ENCODE measurements at regions not wholly inside any gene's neighbourhood (a gene's known extent, or its start where the extent isn't known, plus 50 kb on each side); places are given as distances from the start of the nearest gene placed in this dataset.
"Not testable (repeated sequence)": the region's sequence is repeated elsewhere in the genome, so short reads cannot be mapped to it uniquely, and the experiment has no call there.

- H3K9ac ChIP-seq (ENCODE audit: low read length in 2 of 2); H3K4me1 ChIP-seq (ENCODE audit: control insufficient read depth, insufficient read depth, low read length); H3K27me3 ChIP-seq (ENCODE audit: control insufficient read depth in 1 of 2, insufficient read depth in 2 of 2, low read length in 2 of 2); H3K27ac ChIP-seq (ENCODE audit: low read length); H3K36me3 ChIP-seq (ENCODE audit: control insufficient read depth in 2 of 2, insufficient read depth in 2 of 2, low read length in 2 of 2); H3K4me3 ChIP-seq (ENCODE audit: low read length in 2 of 2); H3K9me3 ChIP-seq (ENCODE audit: control insufficient read depth in 2 of 2, low read length in 2 of 2): not testable (repeated sequence)
Observed at GRCh38 chr1:168457296-168457695, 86.5 kb downstream of the XCL2 start.

- Histone ChIP-seq H3K9me3 (ENCODE audit: control insufficient read depth in 2 of 2, low read length in 2 of 2) (no peaks in the 10 kb centered on the region), H3K36me3 (ENCODE audit: control insufficient read depth in 2 of 2, insufficient read depth in 2 of 2, low read length in 2 of 2) (no peaks in the 10 kb centered on the region), H3K27ac (ENCODE audit: low read length) (no peak overlapping the region), H3K27me3 (ENCODE audit: control insufficient read depth in 1 of 2, insufficient read depth in 2 of 2, low read length in 2 of 2) (no peaks in the 10 kb centered on the region), H3K4me1 (ENCODE audit: control insufficient read depth, insufficient read depth, low read length) (no peaks in the 10 kb centered on the region), H3K4me3 (ENCODE audit: low read length in 2 of 2) (no peak overlapping the region), H3K9ac (ENCODE audit: low read length in 2 of 2) (no peak overlapping the region)
Observed at GRCh38 chr1:168455764-168456163, 88.0 kb downstream of the XCL2 start.

- no peak overlapping the region for H3K27ac ChIP-seq (ENCODE audit: low read length)
- no peaks in the 10 kb centered on the region for H3K9me3 ChIP-seq (ENCODE audit: control insufficient read depth in 2 of 2, low read length in 2 of 2)
- no peaks in the 10 kb centered on the region for H3K4me1 ChIP-seq (ENCODE audit: control insufficient read depth, insufficient read depth, low read length)
- no peak overlapping the region for H3K4me3 ChIP-seq (ENCODE audit: low read length in 2 of 2)
- no peak overlapping the region for H3K9ac ChIP-seq (ENCODE audit: low read length in 2 of 2)
- H3K36me3 ChIP-seq (ENCODE audit: control insufficient read depth in 2 of 2, insufficient read depth in 2 of 2, low read length in 2 of 2), result no peaks in the 10 kb centered on the region
- no peaks in the 10 kb centered on the region for H3K27me3 ChIP-seq (ENCODE audit: control insufficient read depth in 1 of 2, insufficient read depth in 2 of 2, low read length in 2 of 2)
Observed at GRCh38 chr1:168454211-168454815, 89.5 kb downstream of the XCL2 start.

- H3K9ac ChIP-seq (ENCODE audit: low read length in 2 of 2), result no peak overlapping the region
- no peaks in the 10 kb centered on the region for H3K27me3 ChIP-seq (ENCODE audit: control insufficient read depth in 1 of 2, insufficient read depth in 2 of 2, low read length in 2 of 2)
- no peak overlapping the region for H3K27ac ChIP-seq (ENCODE audit: low read length)
- no peaks in the 10 kb centered on the region for H3K9me3 ChIP-seq (ENCODE audit: control insufficient read depth in 2 of 2, low read length in 2 of 2)
- H3K4me1 ChIP-seq (ENCODE audit: control insufficient read depth, insufficient read depth, low read length), result no peaks in the 10 kb centered on the region
- no peaks in the 10 kb centered on the region for H3K36me3 ChIP-seq (ENCODE audit: control insufficient read depth in 2 of 2, insufficient read depth in 2 of 2, low read length in 2 of 2)
- no peak overlapping the region for H3K4me3 ChIP-seq (ENCODE audit: low read length in 2 of 2)
Observed at GRCh38 chr1:168453056-168453455, 90.7 kb downstream of the XCL2 start.

- Histone ChIP-seq H3K27ac (ENCODE audit: low read length) (no peak overlapping the region), H3K9me3 (ENCODE audit: control insufficient read depth in 2 of 2, low read length in 2 of 2) (no peaks in the 10 kb centered on the region), H3K9ac (ENCODE audit: low read length in 2 of 2) (no peak overlapping the region), H3K4me1 (ENCODE audit: control insufficient read depth, insufficient read depth, low read length) (no peaks in the 10 kb centered on the region), H3K4me3 (ENCODE audit: low read length in 2 of 2) (no peak overlapping the region), H3K36me3 (ENCODE audit: control insufficient read depth in 2 of 2, insufficient read depth in 2 of 2, low read length in 2 of 2) (no peaks in the 10 kb centered on the region), H3K27me3 (ENCODE audit: control insufficient read depth in 1 of 2, insufficient read depth in 2 of 2, low read length in 2 of 2) (no peaks in the 10 kb centered on the region)
Observed at GRCh38 chr1:168452329-168452728, 91.5 kb downstream of the XCL2 start.

GRCh38 chr1:168447871-168448270 is 95.9 kb downstream of the XCL2 start:
- Histone ChIP-seq H3K27ac (ENCODE audit: low read length) (no peak overlapping the region), H3K9ac (ENCODE audit: low read length in 2 of 2) (no peak overlapping the region), H3K9me3 (ENCODE audit: control insufficient read depth in 2 of 2, low read length in 2 of 2) (no peaks in the 10 kb centered on the region), H3K4me3 (ENCODE audit: low read length in 2 of 2) (no peak overlapping the region), H3K27me3 (ENCODE audit: control insufficient read depth in 1 of 2, insufficient read depth in 2 of 2, low read length in 2 of 2) (no peaks in the 10 kb centered on the region), H3K4me1 (ENCODE audit: control insufficient read depth, insufficient read depth, low read length) (peaks cover 2% of the 10 kb centered on the region), H3K36me3 (ENCODE audit: control insufficient read depth in 2 of 2, insufficient read depth in 2 of 2, low read length in 2 of 2) (no peaks in the 10 kb centered on the region)

GRCh38 chr1:168446081-168446480 is 97.7 kb downstream of the XCL2 start:
- Histone ChIP-seq H3K27ac (ENCODE audit: low read length) (no peak overlapping the region), H3K27me3 (ENCODE audit: control insufficient read depth in 1 of 2, insufficient read depth in 2 of 2, low read length in 2 of 2) (no peaks in the 10 kb centered on the region), H3K36me3 (ENCODE audit: control insufficient read depth in 2 of 2, insufficient read depth in 2 of 2, low read length in 2 of 2) (no peaks in the 10 kb centered on the region), H3K4me1 (ENCODE audit: control insufficient read depth, insufficient read depth, low read length) (peaks cover 2% of the 10 kb centered on the region), H3K9me3 (ENCODE audit: control insufficient read depth in 2 of 2, low read length in 2 of 2) (no peaks in the 10 kb centered on the region), H3K4me3 (ENCODE audit: low read length in 2 of 2) (no peak overlapping the region), H3K9ac (ENCODE audit: low read length in 2 of 2) (no peak overlapping the region)

- Histone ChIP-seq H3K9ac (ENCODE audit: low read length in 2 of 2) (no peak overlapping the region), H3K4me3 (ENCODE audit: low read length in 2 of 2) (no peak overlapping the region), H3K9me3 (ENCODE audit: control insufficient read depth in 2 of 2, low read length in 2 of 2) (no peaks in the 10 kb centered on the region), H3K27ac (ENCODE audit: low read length) (no peak overlapping the region), H3K4me1 (ENCODE audit: control insufficient read depth, insufficient read depth, low read length) (peaks cover 10% of the 10 kb centered on the region), H3K27me3 (ENCODE audit: control insufficient read depth in 1 of 2, insufficient read depth in 2 of 2, low read length in 2 of 2) (no peaks in the 10 kb centered on the region), H3K36me3 (ENCODE audit: control insufficient read depth in 2 of 2, insufficient read depth in 2 of 2, low read length in 2 of 2) (no peaks in the 10 kb centered on the region)
Observed at GRCh38 chr1:168443899-168444298, 99.9 kb downstream of the XCL2 start.

- no peaks in the 10 kb centered on the region for H3K9me3 ChIP-seq (ENCODE audit: control insufficient read depth in 2 of 2, low read length in 2 of 2)
- no peaks in the 10 kb centered on the region for H3K27me3 ChIP-seq (ENCODE audit: control insufficient read depth in 1 of 2, insufficient read depth in 2 of 2, low read length in 2 of 2)
- H3K4me3 ChIP-seq (ENCODE audit: low read length in 2 of 2), result no peak overlapping the region
- no peaks in the 10 kb centered on the region for H3K36me3 ChIP-seq (ENCODE audit: control insufficient read depth in 2 of 2, insufficient read depth in 2 of 2, low read length in 2 of 2)
- H3K9ac ChIP-seq (ENCODE audit: low read length in 2 of 2), result no peak overlapping the region
- H3K4me1 ChIP-seq (ENCODE audit: control insufficient read depth, insufficient read depth, low read length), result peaks cover 10% of the 10 kb centered on the region
- H3K27ac ChIP-seq (ENCODE audit: low read length), result no peak overlapping the region
Observed at GRCh38 chr1:168443356-168443755, 100.4 kb downstream of the XCL2 start.

- Histone ChIP-seq H3K27ac (ENCODE audit: low read length) (no peak overlapping the region), H3K9me3 (ENCODE audit: control insufficient read depth in 2 of 2, low read length in 2 of 2) (no peaks in the 10 kb centered on the region), H3K4me1 (ENCODE audit: control insufficient read depth, insufficient read depth, low read length) (peaks cover 10% of the 10 kb centered on the region), H3K27me3 (ENCODE audit: control insufficient read depth in 1 of 2, insufficient read depth in 2 of 2, low read length in 2 of 2) (no peaks in the 10 kb centered on the region), H3K4me3 (ENCODE audit: low read length in 2 of 2) (no peak overlapping the region), H3K9ac (ENCODE audit: low read length in 2 of 2) (no peak overlapping the region), H3K36me3 (ENCODE audit: control insufficient read depth in 2 of 2, insufficient read depth in 2 of 2, low read length in 2 of 2) (no peaks in the 10 kb centered on the region)
Observed at GRCh38 chr1:168442931-168443330, 100.9 kb downstream of the XCL2 start.

- H3K9ac ChIP-seq (ENCODE audit: low read length in 2 of 2), result no peak overlapping the region
- H3K27ac ChIP-seq (ENCODE audit: low read length), result no peak overlapping the region
- H3K27me3 ChIP-seq (ENCODE audit: control insufficient read depth in 1 of 2, insufficient read depth in 2 of 2, low read length in 2 of 2), result no peaks in the 10 kb centered on the region
- H3K4me3 ChIP-seq (ENCODE audit: low read length in 2 of 2), result no peak overlapping the region
- no peaks in the 10 kb centered on the region for H3K9me3 ChIP-seq (ENCODE audit: control insufficient read depth in 2 of 2, low read length in 2 of 2)
- H3K36me3 ChIP-seq (ENCODE audit: control insufficient read depth in 2 of 2, insufficient read depth in 2 of 2, low read length in 2 of 2), result no peaks in the 10 kb centered on the region
- peaks cover 8% of the 10 kb centered on the region for H3K4me1 ChIP-seq (ENCODE audit: control insufficient read depth, insufficient read depth, low read length)
Observed at GRCh38 chr1:168441745-168442144, 102.1 kb downstream of the XCL2 start.

Measured in stomach smooth muscle (tissue), 2 donors.